ENCODE measurements at regions not wholly inside any gene's neighbourhood (a gene's known extent, or its start where the extent isn't known, plus 50 kb on each side); places are given as distances from the start of the nearest gene placed in this dataset.
"Not testable (repeated sequence)": the region's sequence is repeated elsewhere in the genome, so short reads cannot be mapped to it uniquely, and the experiment has no call there.

GRCh38 chr5:100066020-100066419 lies 469.2 kb upstream of the FAM174A start:
- DNase-seq (ENCODE audit: insufficient read length, low spot score); FAIRE-seq: not testable (repeated sequence)

GRCh38 chr5:100043475-100043874 lies 491.7 kb upstream of the FAM174A start:
- FAIRE-seq = no peak
- no peak for DNase-seq (ENCODE audit: insufficient read length, low spot score)

- DNase-seq (ENCODE audit: insufficient read length, low spot score) = no peak
- FAIRE-seq = no peak
Observed at GRCh38 chr5:100026606-100027005, 508.6 kb upstream of the FAM174A start.

- no peak for DNase-seq (ENCODE audit: insufficient read length, low spot score)
Observed at GRCh38 chr5:100023536-100023935, 511.6 kb upstream of the FAM174A start.

GRCh38 chr5:100017520-100018262 lies 517.5 kb upstream of the FAM174A start:
- FAIRE-seq (no peak), DNase-seq (ENCODE audit: insufficient read length, low spot score) (no peak)

More at GRCh38 chr5:100023536-100023935, 511.6 kb upstream of the FAM174A start:
- no peak for FAIRE-seq

- DNase-seq (ENCODE audit: insufficient read length, low spot score); FAIRE-seq: not testable (repeated sequence)
Observed at GRCh38 chr5:100013305-100013704, 521.9 kb upstream of the FAM174A start.

GRCh38 chr5:100011160-100011559 lies 524.0 kb upstream of the FAM174A start:
- not testable (repeated sequence) for FAIRE-seq; DNase-seq (ENCODE audit: insufficient read length, low spot score)

GRCh38 chr5:100004969-100005368 lies 530.2 kb upstream of the FAM174A start:
- no peak for DNase-seq (ENCODE audit: insufficient read length, low spot score)
- FAIRE-seq = no peak

GRCh38 chr5:99998319-99998718 lies 536.9 kb upstream of the FAM174A start:
- no peak for DNase-seq (ENCODE audit: insufficient read length, low spot score)
- FAIRE-seq = no peak

GRCh38 chr5:99995407-99995806 lies 539.8 kb upstream of the FAM174A start:
- no peak for FAIRE-seq
- no peak for DNase-seq (ENCODE audit: insufficient read length, low spot score)

- no peak for FAIRE-seq
- no peak for DNase-seq (ENCODE audit: insufficient read length, low spot score)
Observed at GRCh38 chr5:99973779-99974178, 561.4 kb upstream of the FAM174A start.

GRCh38 chr5:99955962-99956361 lies 579.2 kb upstream of the FAM174A start:
- DNase-seq (ENCODE audit: insufficient read length, low spot score) (no peak), FAIRE-seq (no peak)

GRCh38 chr5:99955006-99955405 lies 580.2 kb upstream of the FAM174A start:
- FAIRE-seq = no peak
- DNase-seq (ENCODE audit: insufficient read length, low spot score) = no peak

GRCh38 chr5:99949969-99950524 lies 585.1 kb upstream of the FAM174A start:
- DNase-seq (ENCODE audit: insufficient read length, low spot score) (no peak), FAIRE-seq (no peak)

GRCh38 chr5:99949361-99949760 lies 585.8 kb upstream of the FAM174A start:
- DNase-seq (ENCODE audit: insufficient read length, low spot score) = no peak
- no peak for FAIRE-seq

GRCh38 chr5:99948850-99949249 lies 586.3 kb upstream of the FAM174A start:
- DNase-seq (ENCODE audit: insufficient read length, low spot score) (no peak), FAIRE-seq (no peak)

GRCh38 chr5:99945478-99946442 lies 589.4 kb upstream of the FAM174A start:
- DNase-seq (ENCODE audit: insufficient read length, low spot score) (no peak), FAIRE-seq (no peak)

- FAIRE-seq (no peak), DNase-seq (ENCODE audit: insufficient read length, low spot score) (no peak)
Observed at GRCh38 chr5:99940540-99940939, 594.6 kb upstream of the FAM174A start.

GRCh38 chr5:99936911-99937310 lies 598.3 kb upstream of the FAM174A start:
- DNase-seq (ENCODE audit: insufficient read length, low spot score) = no peak
- FAIRE-seq = no peak

- FAIRE-seq (no peak), DNase-seq (ENCODE audit: insufficient read length, low spot score) (no peak)
Observed at GRCh38 chr5:99929806-99930135, 605.4 kb upstream of the FAM174A start.

- no peak for FAIRE-seq
- no peak for DNase-seq (ENCODE audit: insufficient read length, low spot score)
Observed at GRCh38 chr5:99929067-99929805, 605.9 kb upstream of the FAM174A start.
